Endothelial cell of umbilical vein (primary cell): ENCODE measurements at regions not wholly inside any gene's neighbourhood (a gene's known extent, or its start where the extent isn't known, plus 50 kb on each side); places are given as distances from the start of the nearest gene placed in this dataset.

Experiments used
- BruUV-seq: library from RNA; stranded (reverse); fragments of 400-500 nt; replicated peaks from 2 replicates; lab custom pipeline; 2021; lab: Mats Ljungman, UMichigan
- CTCF ChIA-PET: fragments of 300-600, 350-600 bp; sonication (Branson Sonifier 250); formaldehyde crosslinking; loops from one replicate; lab custom pipeline; 2021; ENCODE audit warnings: antibody characterized with exemption, inconsistent platforms; lab: Charles Lee
- POLR2A ChIA-PET: fragments of 300-600, 350-600 bp; sonication (Branson Sonifier 250); formaldehyde crosslinking; loops from one replicate; lab custom pipeline; 2021; ENCODE audit warnings: antibody characterized with exemption, inconsistent platforms; lab: Charles Lee
- DNase-seq: peaks from one replicate; pipeline ENCODE4 v3.0.0-alpha.2; 2011; ENCODE audit warnings: low read depth, low spot score
- FAIRE-seq: peaks from 2 replicates; lab custom pipeline; 2011; peaks lifted over from hg19 to GRCh38; lab: Jason Lieb, UNC
- H2AFZ ChIP-seq: 2 replicates; pipeline ENCODE4 v1.6.0; 2012; ENCODE audit warnings: low read depth, low read length, control low read depth, inconsistent platforms
- H3K27ac ChIP-seq: 2 replicates; pipeline ENCODE4 v1.5.1; 2011; ENCODE audit warnings: low read depth, mild to moderate bottlenecking, control low read depth, low read length, moderate library complexity; ENCODE audit not compliant: insufficient read depth
- H3K27me3 ChIP-seq, 2 experiments: 2 replicates each; pipeline versions ENCODE4 v1.6.0 to v1.6.1; 2011; ENCODE audit warnings: low read length in 2 of 2, mixed read lengths in 1 of 2; ENCODE audit not compliant: control insufficient read depth in 2 of 2, insufficient read depth in 2 of 2
- H3K36me3 ChIP-seq, 2 experiments: 2 replicates in 1 of 2; 3 replicates in 1 of 2; pipeline ENCODE4 v1.5.1; 2011; ENCODE audit warnings: low read length in 2 of 2, mild to moderate bottlenecking in 1 of 2, moderate library complexity in 1 of 2; ENCODE audit not compliant: control insufficient read depth in 2 of 2, insufficient read depth in 2 of 2; ENCODE audit errors: extremely low read depth in 1 of 2
- H3K4me1 ChIP-seq: 3 replicates; pipeline ENCODE4 v1.5.1; 2011; ENCODE audit warnings: mild to moderate bottlenecking, low read length; ENCODE audit not compliant: control insufficient read depth, insufficient read depth; ENCODE audit errors: extremely low read depth
- H3K4me2 ChIP-seq: 2 replicates; pipeline ENCODE4 v1.6.1; 2011; ENCODE audit warnings: low read length, control low read depth, mixed read lengths; ENCODE audit not compliant: insufficient read depth
- H3K4me3 ChIP-seq, 3 experiments: fragments of 200-600 bp in 1 of 3; sonication (generic), shearing (Covaris generic) in 1 of 3; replicated peaks in 1 of 3; 2 replicates each; pipeline ENCODE4 v1.5.1; 2011 to 2016; ENCODE audit warnings: control low read depth in 3 of 3, low read length in 3 of 3, mild to moderate bottlenecking in 2 of 3, inconsistent platforms in 1 of 3, low read depth in 1 of 3, moderate library complexity in 1 of 3; ENCODE audit not compliant: insufficient read depth in 1 of 3
- H3K79me2 ChIP-seq: 2 replicates; pipeline ENCODE4 v1.6.0; 2012; ENCODE audit warnings: low read length, inconsistent platforms; ENCODE audit not compliant: control insufficient read depth, insufficient read depth
- H3K9ac ChIP-seq: replicated peaks from 2 replicates; pipeline ENCODE3; 2011; ENCODE audit warnings: low read length, control low read depth; ENCODE audit not compliant: insufficient read depth; ENCODE audit errors: extremely low read depth
- H3K9me1 ChIP-seq: replicated peaks from 3 replicates; pipeline ENCODE4 v1.6.0; 2011; ENCODE audit warnings: mild to moderate bottlenecking, low read length; ENCODE audit not compliant: control insufficient read depth, insufficient read depth; ENCODE audit errors: extremely low read depth
- H3K9me3 ChIP-seq: replicated peaks from 2 replicates; pipeline ENCODE4 v1.5.1; 2012; ENCODE audit warnings: low read length, inconsistent platforms; ENCODE audit not compliant: control insufficient read depth, insufficient read depth
- H4K20me1 ChIP-seq: replicated peaks from 2 replicates; pipeline ENCODE3; 2011; ENCODE audit warnings: mild to moderate bottlenecking, low read length; ENCODE audit not compliant: control insufficient read depth, insufficient read depth; ENCODE audit errors: extremely low read depth
- CTCF ChIP-seq, 2 donors: IDR thresholded peaks; 1 replicate in 1 of 2; 2 replicates in 1 of 2; pipeline ENCODE4 v1.5.1; 2011; ENCODE audit warnings: low read length in 2 of 2, mild to moderate bottlenecking in 2 of 2, moderate library complexity in 2 of 2, control low read depth in 1 of 2, inconsistent platforms in 1 of 2, low read depth in 1 of 2; ENCODE audit not compliant: insufficient read depth in 1 of 2; ENCODE audit errors: extremely low read depth in 1 of 2
- EZH2 ChIP-seq: IDR thresholded peaks from 2 replicates; pipeline ENCODE4 v1.6.1; 2012; ENCODE audit warnings: borderline replicate concordance, low read depth, mild to moderate bottlenecking, moderate library complexity, low read length, inconsistent platforms; ENCODE audit not compliant: severe bottlenecking
- FOS ChIP-seq: IDR thresholded peaks from 2 replicates; pipeline ENCODE4 v1.6.1; 2011; ENCODE audit warnings: mild to moderate bottlenecking, low read length, moderate library complexity, borderline replicate concordance; ENCODE audit not compliant: insufficient read depth
- GATA2 ChIP-seq: IDR thresholded peaks from 2 replicates; pipeline ENCODE4 v1.7.0; 2011; ENCODE audit warnings: low read depth, mild to moderate bottlenecking, moderate library complexity, mixed read lengths, low read length; ENCODE audit not compliant: insufficient read length, insufficient read depth
- JUN ChIP-seq: IDR thresholded peaks from 2 replicates; pipeline ENCODE4 v1.6.1; 2011; ENCODE audit warnings: borderline replicate concordance, low read depth; ENCODE audit not compliant: insufficient read length, insufficient read depth
- MAX ChIP-seq: IDR thresholded peaks from 2 replicates; pipeline ENCODE4 v1.6.1; 2011; ENCODE audit not compliant: insufficient read depth, insufficient read length
- MYC ChIP-seq: IDR thresholded peaks from one replicate; pipeline ENCODE4 v1.6.1; 2011; ENCODE audit warnings: mild to moderate bottlenecking, low read depth, low read length
- POLR2A ChIP-seq: IDR thresholded peaks from 2 replicates; pipeline ENCODE4 v1.6.1; 2012; ENCODE audit warnings: low read depth, mild to moderate bottlenecking, control low read depth, low read length
- POLR2AphosphoS5 ChIP-seq: IDR thresholded peaks from 2 replicates; pipeline ENCODE4 v1.6.1; 2012; ENCODE audit warnings: low read depth, mild to moderate bottlenecking, control low read depth, low read length, moderate library complexity; ENCODE audit not compliant: insufficient read depth
- dilution Hi-C: fragments of 300-500 bp; cut with MboI; formaldehyde crosslinking; loops from one replicate; pipeline ENCODE4 v1.15.0; 2019; ENCODE audit warnings: low sequenced_read_pairs; ENCODE audit not compliant: extremely low pct_ligation_motif_present
- intact Hi-C: fragments of 100-400 bp; cut with micrococcal nuclease; formaldehyde crosslinking; loops from one replicate; pipeline ENCODE4 v1.10.0; 2022

GRCh38 chr6:97963193-97963592 is 680.2 kb upstream of the MMS22L start:
- FAIRE-seq (no peak), DNase-seq (no peak)
- Histone ChIP-seq H4K20me1 (no peaks in the 10 kb centered on the region), H3K4me2 (no peak overlapping the region), H3K4me3 (no peak overlapping the region), H3K9ac (no peak overlapping the region), H3K9me3 (no peaks in the 10 kb centered on the region), H3K27me3 (no peaks in the 10 kb centered on the region), H3K79me2 (no peaks in the 10 kb centered on the region), H3K4me1 (no peaks in the 10 kb centered on the region), H2AFZ (no peak overlapping the region), H3K9me1 (no peaks in the 10 kb centered on the region), H3K36me3 (no peaks in the 10 kb centered on the region), H3K27ac (no peak overlapping the region)
- BruUV-seq: no TSS peak
- intact Hi-C loops (no loop called here), dilution Hi-C loops (no loop called here)
- TF ChIP-seq JUN: no peak
- no peak for TF ChIP-seq CTCF (IDR thresholded peaks at IDR 0.05; ENCODE audit: extremely low read depth in 1 of 2, insufficient read depth in 1 of 2, low read depth in 1 of 2, low read length in 2 of 2)
- TF ChIP-seq POLR2A: no peak
- TF ChIP-seq EZH2: no peak
- TF ChIP-seq MYC: no peak
- TF ChIP-seq POLR2AphosphoS5: no peak
- no peak for TF ChIP-seq GATA2
- no peak for TF ChIP-seq FOS
- no peak for TF ChIP-seq MAX
- ChIA-PET POLR2A (no interaction called here), CTCF (no interaction called here)
